22Rv1 (cell line): ENCODE measurements at regions not wholly inside any gene's neighbourhood (a gene's known extent, or its start where the extent isn't known, plus 50 kb on each side); places are given as distances from the start of the nearest gene placed in this dataset.

Source experiments
- ZFX ChIP-seq: fragments of 450-650 bp; IDR thresholded peaks from 2 replicates; pipeline ENCODE4 v1.6.1; 2017; ENCODE audit warnings: antibody characterized with exemption, borderline replicate concordance
- TF ChIP-seq, protein P1 (sequence below): fragments of 450-650 bp; IDR thresholded peaks from 2 replicates; pipeline ENCODE4 v1.5.1; 2017; ENCODE audit warnings: mild to moderate bottlenecking

DNA sequence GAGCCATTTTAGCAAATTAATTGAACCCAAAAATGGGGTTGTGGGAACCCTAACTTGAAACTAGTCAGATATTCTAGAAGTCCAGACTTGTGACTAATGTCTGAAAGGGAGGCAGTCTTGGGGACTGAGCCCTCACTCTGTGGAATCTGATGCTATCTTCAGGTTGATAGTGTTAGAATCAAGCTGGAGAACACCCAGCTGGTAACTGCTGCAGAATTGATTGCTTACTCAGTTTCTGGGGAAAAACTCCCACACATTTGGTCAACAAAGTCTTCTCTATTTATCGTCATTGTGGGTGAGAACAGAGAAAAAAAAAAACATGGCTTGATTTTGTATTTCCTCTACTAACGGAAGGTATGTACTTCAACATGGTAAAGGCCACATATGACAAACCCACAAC lies 1925.8 kb upstream of the CELF4 start:
- TF ChIP-seq, protein P1, sequence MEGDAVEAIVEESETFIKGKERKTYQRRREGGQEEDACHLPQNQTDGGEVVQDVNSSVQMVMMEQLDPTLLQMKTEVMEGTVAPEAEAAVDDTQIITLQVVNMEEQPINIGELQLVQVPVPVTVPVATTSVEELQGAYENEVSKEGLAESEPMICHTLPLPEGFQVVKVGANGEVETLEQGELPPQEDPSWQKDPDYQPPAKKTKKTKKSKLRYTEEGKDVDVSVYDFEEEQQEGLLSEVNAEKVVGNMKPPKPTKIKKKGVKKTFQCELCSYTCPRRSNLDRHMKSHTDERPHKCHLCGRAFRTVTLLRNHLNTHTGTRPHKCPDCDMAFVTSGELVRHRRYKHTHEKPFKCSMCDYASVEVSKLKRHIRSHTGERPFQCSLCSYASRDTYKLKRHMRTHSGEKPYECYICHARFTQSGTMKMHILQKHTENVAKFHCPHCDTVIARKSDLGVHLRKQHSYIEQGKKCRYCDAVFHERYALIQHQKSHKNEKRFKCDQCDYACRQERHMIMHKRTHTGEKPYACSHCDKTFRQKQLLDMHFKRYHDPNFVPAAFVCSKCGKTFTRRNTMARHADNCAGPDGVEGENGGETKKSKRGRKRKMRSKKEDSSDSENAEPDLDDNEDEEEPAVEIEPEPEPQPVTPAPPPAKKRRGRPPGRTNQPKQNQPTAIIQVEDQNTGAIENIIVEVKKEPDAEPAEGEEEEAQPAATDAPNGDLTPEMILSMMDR = no peak
- TF ChIP-seq ZFX = no peak
